GM21515 (cell line): ENCODE measurements at regions not wholly inside any gene's neighbourhood (a gene's known extent, or its start where the extent isn't known, plus 50 kb on each side); places are given as distances from the start of the nearest gene placed in this dataset.
"Not testable (repeated sequence)": the region's sequence is repeated elsewhere in the genome, so short reads cannot be mapped to it uniquely, and the experiment has no call there.

Experiments
- ATAC-seq: cut with Tn5 transposase; IDR thresholded peaks from one replicate; pipeline ENCODE4 v1.9.1; 2021; ENCODE audit not compliant: unreplicated experiment

GRCh38 chr2:3039188-3040065, 338.2 kb downstream of the EIPR1 start:
- no peak for ATAC-seq

GRCh38 chr2:3038636-3039035, 339.0 kb downstream of the EIPR1 start:
- ATAC-seq: no peak

GRCh38 chr2:3037196-3038194, 340.1 kb downstream of the EIPR1 start:
- ATAC-seq: no peak

GRCh38 chr2:3036432-3037125, 341.0 kb downstream of the EIPR1 start:
- no peak for ATAC-seq

- no peak for ATAC-seq
Measured at GRCh38 chr2:3035385-3036050, 342.1 kb downstream of the EIPR1 start.

GRCh38 chr2:3034856-3035255, 342.8 kb downstream of the EIPR1 start:
- no peak for ATAC-seq

- ATAC-seq: no peak
Measured at GRCh38 chr2:3034396-3034795, 343.2 kb downstream of the EIPR1 start.

GRCh38 chr2:3033315-3033714, 344.3 kb downstream of the EIPR1 start:
- ATAC-seq: no peak

- ATAC-seq: not testable (repeated sequence)
Measured at GRCh38 chr2:3030791-3031190, 346.8 kb downstream of the EIPR1 start.

- ATAC-seq: no peak
Measured at GRCh38 chr2:3025984-3026383, 351.6 kb downstream of the EIPR1 start.

GRCh38 chr2:3025261-3025660, 352.4 kb downstream of the EIPR1 start:
- ATAC-seq: no peak

- ATAC-seq: no peak
Measured at GRCh38 chr2:3024401-3024935, 353.1 kb downstream of the EIPR1 start.

GRCh38 chr2:3023531-3023930, 354.1 kb downstream of the EIPR1 start:
- ATAC-seq: no peak

GRCh38 chr2:3022841-3023372, 354.7 kb downstream of the EIPR1 start:
- no peak for ATAC-seq

GRCh38 chr2:3021720-3022119, 355.9 kb downstream of the EIPR1 start:
- no peak for ATAC-seq

GRCh38 chr2:3010001-3010400, 367.6 kb downstream of the EIPR1 start:
- ATAC-seq: no peak

- no peak for ATAC-seq
Measured at GRCh38 chr2:3009483-3009882, 368.1 kb downstream of the EIPR1 start.

- ATAC-seq: no peak
Measured at GRCh38 chr2:3009005-3009404, 368.6 kb downstream of the EIPR1 start.

- ATAC-seq: no peak
Measured at GRCh38 chr2:3008561-3008960, 369.1 kb downstream of the EIPR1 start.

- no peak for ATAC-seq
Measured at GRCh38 chr2:3007135-3007534, 370.5 kb downstream of the EIPR1 start.
